OCI-LY7 (cell line): ENCODE measurements at regions not wholly inside any gene's neighbourhood (a gene's known extent, or its start where the extent isn't known, plus 50 kb on each side); places are given as distances from the start of the nearest gene placed in this dataset.

Source experiments
- EZH2phosphoT487 ChIP-seq: fragments of 200-600 bp; sonication (generic); IDR thresholded peaks from 2 replicates; pipeline ENCODE4 v1.6.1; 2018; ENCODE audit warnings: low read depth, borderline replicate concordance, mild to moderate bottlenecking, mixed run types, antibody characterized with exemption, low read length, moderate library complexity, mixed read lengths
- TF ChIP-seq, protein P1 (sequence below): fragments of 200-600 bp; sonication (generic); conservative IDR thresholded peaks from 2 replicates; pipeline ENCODE4 v1.5.1; 2014; ENCODE audit warnings: mild to moderate bottlenecking, antibody characterized with exemption, low read length, moderate library complexity, mixed read lengths

DNA sequence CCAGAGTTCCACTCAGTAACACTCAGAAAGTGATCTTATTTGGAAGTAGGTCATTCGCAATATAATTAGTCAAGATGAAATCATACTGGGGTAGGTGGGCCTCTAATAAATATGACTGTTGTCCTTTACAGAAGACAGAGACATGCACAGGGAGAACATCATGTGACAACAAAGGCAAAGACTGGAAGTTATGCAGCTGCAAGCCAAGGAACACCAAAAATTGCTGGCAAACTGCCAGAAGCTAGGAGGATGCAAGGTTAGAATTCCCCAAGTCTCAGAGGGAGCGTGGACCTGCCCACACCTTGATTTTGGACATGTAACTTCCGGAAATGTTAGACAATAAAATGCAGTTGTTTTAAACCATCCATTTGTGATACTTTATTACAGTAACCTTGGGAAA, 471.5 kb upstream of the AGTR1 start:
- TF ChIP-seq, protein P1, sequence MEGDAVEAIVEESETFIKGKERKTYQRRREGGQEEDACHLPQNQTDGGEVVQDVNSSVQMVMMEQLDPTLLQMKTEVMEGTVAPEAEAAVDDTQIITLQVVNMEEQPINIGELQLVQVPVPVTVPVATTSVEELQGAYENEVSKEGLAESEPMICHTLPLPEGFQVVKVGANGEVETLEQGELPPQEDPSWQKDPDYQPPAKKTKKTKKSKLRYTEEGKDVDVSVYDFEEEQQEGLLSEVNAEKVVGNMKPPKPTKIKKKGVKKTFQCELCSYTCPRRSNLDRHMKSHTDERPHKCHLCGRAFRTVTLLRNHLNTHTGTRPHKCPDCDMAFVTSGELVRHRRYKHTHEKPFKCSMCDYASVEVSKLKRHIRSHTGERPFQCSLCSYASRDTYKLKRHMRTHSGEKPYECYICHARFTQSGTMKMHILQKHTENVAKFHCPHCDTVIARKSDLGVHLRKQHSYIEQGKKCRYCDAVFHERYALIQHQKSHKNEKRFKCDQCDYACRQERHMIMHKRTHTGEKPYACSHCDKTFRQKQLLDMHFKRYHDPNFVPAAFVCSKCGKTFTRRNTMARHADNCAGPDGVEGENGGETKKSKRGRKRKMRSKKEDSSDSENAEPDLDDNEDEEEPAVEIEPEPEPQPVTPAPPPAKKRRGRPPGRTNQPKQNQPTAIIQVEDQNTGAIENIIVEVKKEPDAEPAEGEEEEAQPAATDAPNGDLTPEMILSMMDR = no peak
- TF ChIP-seq EZH2phosphoT487 = no peak
